A673 (cell line): ENCODE measurements at regions not wholly inside any gene's neighbourhood (a gene's known extent, or its start where the extent isn't known, plus 50 kb on each side); places are given as distances from the start of the nearest gene placed in this dataset.

Source experiments
- BruUV-seq: library from RNA; stranded (reverse); fragments of 400-500 nt; replicated peaks from 2 replicates; lab custom pipeline; 2021; lab: Mats Ljungman, UMichigan
- CTCF ChIA-PET: fragments of 300-600 bp; sonication (Branson Sonifier 250); formaldehyde crosslinking; loops from one replicate; lab custom pipeline; 2022; ENCODE audit warnings: antibody characterized with exemption; lab: Charles Lee
- POLR2A ChIA-PET: fragments of 300-600 bp; sonication (Branson Sonifier 250); formaldehyde crosslinking; loops from one replicate; lab custom pipeline; 2022; ENCODE audit warnings: antibody characterized with exemption; ENCODE audit not compliant: low non-redundant PET; lab: Charles Lee
- DNase-seq: peaks from one replicate; pipeline ENCODE4 v3.0.0-alpha.2; 2015; ENCODE audit warnings: low spot score
- H3K27ac ChIP-seq: fragments of 200-600 bp; sonication (generic); 2 replicates; pipeline ENCODE4 v1.5.1; 2016; ENCODE audit warnings: mixed run types, low read depth, mild to moderate bottlenecking, mixed read lengths, antibody characterized with exemption, low read length; ENCODE audit not compliant: poor library complexity, severe bottlenecking
- H3K27me3 ChIP-seq: fragments of 200-600 bp; sonication (generic); replicated peaks from 2 replicates; pipeline ENCODE4 v1.6.1; 2017; ENCODE audit warnings: mixed run types, low read depth, mild to moderate bottlenecking, mixed read lengths, antibody characterized with exemption, low read length; ENCODE audit not compliant: insufficient read depth, poor library complexity
- H3K36me3 ChIP-seq: fragments of 200-600 bp; sonication (generic); 2 replicates; pipeline ENCODE4 v1.6.1; 2016; ENCODE audit warnings: mixed run types, mild to moderate bottlenecking, mixed read lengths, antibody characterized with exemption, low read length; ENCODE audit not compliant: insufficient read depth, poor library complexity, severe bottlenecking
- H3K4me1 ChIP-seq: fragments of 200-600 bp; sonication (generic); 2 replicates; pipeline ENCODE4 v1.6.1; 2017; ENCODE audit warnings: mixed run types, mild to moderate bottlenecking, mixed read lengths, antibody characterized with exemption, low read length; ENCODE audit not compliant: insufficient read depth, poor library complexity, severe bottlenecking
- H3K4me3 ChIP-seq: fragments of 200-600 bp; sonication (generic); 2 replicates; pipeline ENCODE4 v1.5.1; 2016; ENCODE audit warnings: low read depth, mixed run types, mild to moderate bottlenecking, mixed read lengths, low read length; ENCODE audit not compliant: poor library complexity, severe bottlenecking
- H3K9me3 ChIP-seq: fragments of 200-600 bp; sonication (generic); 2 replicates; pipeline ENCODE4 v1.6.1; 2016; ENCODE audit warnings: mixed run types, low read depth, mild to moderate bottlenecking, mixed read lengths, antibody characterized with exemption, low read length; ENCODE audit not compliant: poor library complexity, severe bottlenecking
- EZH2 ChIP-seq: fragments of 200-600 bp; sonication (generic); IDR thresholded peaks from 2 replicates; pipeline ENCODE4 v1.6.1; 2017; ENCODE audit warnings: borderline replicate concordance, low read depth, mild to moderate bottlenecking, mixed read lengths, antibody characterized with exemption, low read length; ENCODE audit not compliant: poor library complexity, severe bottlenecking
- intact Hi-C: fragments of 100-400 bp; cut with micrococcal nuclease; formaldehyde crosslinking; loops from one replicate; pipeline ENCODE4 v1.10.0; 2022; ENCODE audit not compliant: unreplicated experiment
- TF ChIP-seq, protein P1 (sequence below): fragments of 300-800, 200-600 bp; sonication (generic); conservative IDR thresholded peaks from 2 replicates; pipeline ENCODE4 v1.5.1; 2017; ENCODE audit warnings: low read depth, mild to moderate bottlenecking, antibody characterized with exemption, low read length, moderate library complexity, mixed read lengths

GRCh38 chr6:41477572-41477971 is 68.6 kb upstream of the FOXP4 start:
- H3K4me3 ChIP-seq: no peak overlapping the region
- POLR2A ChIA-PET: no interaction called here
- H3K36me3 ChIP-seq: no peaks in the 10 kb centered on the region
- no peak for DNase-seq
- H3K4me1 ChIP-seq: no peaks in the 10 kb centered on the region
- H3K9me3 ChIP-seq: no peaks in the 10 kb centered on the region
- TF ChIP-seq EZH2: no peak
- TF ChIP-seq, protein P1, sequence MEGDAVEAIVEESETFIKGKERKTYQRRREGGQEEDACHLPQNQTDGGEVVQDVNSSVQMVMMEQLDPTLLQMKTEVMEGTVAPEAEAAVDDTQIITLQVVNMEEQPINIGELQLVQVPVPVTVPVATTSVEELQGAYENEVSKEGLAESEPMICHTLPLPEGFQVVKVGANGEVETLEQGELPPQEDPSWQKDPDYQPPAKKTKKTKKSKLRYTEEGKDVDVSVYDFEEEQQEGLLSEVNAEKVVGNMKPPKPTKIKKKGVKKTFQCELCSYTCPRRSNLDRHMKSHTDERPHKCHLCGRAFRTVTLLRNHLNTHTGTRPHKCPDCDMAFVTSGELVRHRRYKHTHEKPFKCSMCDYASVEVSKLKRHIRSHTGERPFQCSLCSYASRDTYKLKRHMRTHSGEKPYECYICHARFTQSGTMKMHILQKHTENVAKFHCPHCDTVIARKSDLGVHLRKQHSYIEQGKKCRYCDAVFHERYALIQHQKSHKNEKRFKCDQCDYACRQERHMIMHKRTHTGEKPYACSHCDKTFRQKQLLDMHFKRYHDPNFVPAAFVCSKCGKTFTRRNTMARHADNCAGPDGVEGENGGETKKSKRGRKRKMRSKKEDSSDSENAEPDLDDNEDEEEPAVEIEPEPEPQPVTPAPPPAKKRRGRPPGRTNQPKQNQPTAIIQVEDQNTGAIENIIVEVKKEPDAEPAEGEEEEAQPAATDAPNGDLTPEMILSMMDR: no peak
- H3K27ac ChIP-seq: no peak overlapping the region
- intact Hi-C loops: no loop called here
- CTCF ChIA-PET: no interaction called here
- no TSS peak for BruUV-seq
- no peaks in the 10 kb centered on the region for H3K27me3 ChIP-seq

DNA sequence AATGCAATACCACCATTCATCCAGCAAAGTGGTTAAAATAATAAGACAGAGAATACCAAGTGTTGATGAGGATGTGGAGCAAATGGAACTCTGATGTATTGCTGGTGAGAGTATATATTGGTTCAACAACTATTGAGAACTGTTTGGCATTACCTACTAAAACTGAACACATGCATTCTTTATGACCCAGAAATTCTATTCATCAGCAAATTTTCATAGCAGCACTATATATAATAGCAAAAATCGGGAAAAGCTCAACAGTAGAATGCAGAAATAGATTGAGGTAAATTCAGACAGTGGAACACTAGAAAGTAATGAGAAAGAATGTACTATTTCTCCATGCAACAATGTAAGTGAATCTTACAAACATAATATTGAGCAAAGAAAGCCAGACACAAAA is 62.2 kb upstream of the FOXP4 start:
- ChIA-PET CTCF (no interaction called here), POLR2A (no interaction called here)
- TF ChIP-seq, protein P1: no peak
- TF ChIP-seq EZH2: no peak
- BruUV-seq: no TSS peak
- intact Hi-C loops: no loop called here
- Histone ChIP-seq H3K4me1 (peaks cover 14% of the 10 kb centered on the region), H3K27me3 (no peaks in the 10 kb centered on the region), H3K9me3 (no peaks in the 10 kb centered on the region), H3K36me3 (no peaks in the 10 kb centered on the region), H3K4me3 (no peak overlapping the region), H3K27ac (no peak overlapping the region)
- no peak for DNase-seq

DNA sequence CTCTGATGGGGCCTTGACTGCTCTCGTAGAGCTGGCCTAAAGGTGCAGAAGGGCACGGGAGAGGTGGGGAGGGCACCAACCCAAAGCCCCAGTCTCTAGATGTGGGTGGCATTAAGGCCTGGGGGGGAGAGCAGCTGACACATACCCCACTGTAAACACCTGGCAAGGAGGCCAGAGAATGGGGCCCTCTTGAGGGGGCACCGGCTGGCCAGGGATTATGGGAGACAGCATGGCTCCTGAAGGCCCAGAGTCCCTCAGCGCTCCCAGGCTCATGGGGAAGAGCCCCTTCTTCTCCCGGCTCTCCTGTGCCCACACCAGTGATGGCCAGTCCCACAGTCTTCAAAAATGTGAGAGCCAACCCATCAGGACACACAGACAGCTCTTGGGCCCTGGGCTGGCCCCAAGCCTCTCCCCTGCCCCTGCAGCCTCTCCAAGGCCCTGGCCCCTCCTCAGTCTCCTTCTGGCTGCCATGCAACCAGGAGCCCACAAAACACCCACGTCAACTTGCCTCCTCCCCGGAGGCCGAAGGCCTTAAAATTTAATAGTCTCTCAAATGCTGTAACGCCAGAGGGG is 58.2 kb upstream of the FOXP4 start:
- TF ChIP-seq, protein P1: no peak
- no peak for TF ChIP-seq EZH2
- Histone ChIP-seq H3K4me3 (no peak overlapping the region), H3K27me3 (no peaks in the 10 kb centered on the region), H3K4me1 (peaks cover 30% of the 10 kb centered on the region), H3K27ac (no peak overlapping the region), H3K9me3 (no peaks in the 10 kb centered on the region), H3K36me3 (no peaks in the 10 kb centered on the region)
- POLR2A ChIA-PET: no interaction called here
- DNase-seq: no peak
- intact Hi-C loops: no loop called here
- CTCF ChIA-PET: no interaction called here
- no TSS peak for BruUV-seq
